ENCODE measurements at regions not wholly inside any gene's neighbourhood (a gene's known extent, or its start where the extent isn't known, plus 50 kb on each side); places are given as distances from the start of the nearest gene placed in this dataset.

- no peak for TF ChIP-seq CTCF (IDR thresholded peaks at IDR 0.05)
- WGBS, 2 donors: 40 to 52% methylated on average over 11 of the region's 11 CpGs
- no peaks in the 10 kb centered on the region for H3K36me3 ChIP-seq
- H3K9me3 ChIP-seq: no peaks in the 10 kb centered on the region
- intact Hi-C loops (cut with DNase I): no loop called here
- no peak overlapping the region for H3K4me3 ChIP-seq
- no peak overlapping the region for H3K27ac ChIP-seq
- FAIRE-seq: no peak
- ATAC-seq: no peak
- no peak for DNase-seq
- no peaks in the 10 kb centered on the region for H3K4me1 ChIP-seq
- no peaks in the 10 kb centered on the region for H3K27me3 ChIP-seq
Measured at GRCh38 chr2:129717560-129718130, 261.8 kb upstream of the RAB6C start.

DNA sequence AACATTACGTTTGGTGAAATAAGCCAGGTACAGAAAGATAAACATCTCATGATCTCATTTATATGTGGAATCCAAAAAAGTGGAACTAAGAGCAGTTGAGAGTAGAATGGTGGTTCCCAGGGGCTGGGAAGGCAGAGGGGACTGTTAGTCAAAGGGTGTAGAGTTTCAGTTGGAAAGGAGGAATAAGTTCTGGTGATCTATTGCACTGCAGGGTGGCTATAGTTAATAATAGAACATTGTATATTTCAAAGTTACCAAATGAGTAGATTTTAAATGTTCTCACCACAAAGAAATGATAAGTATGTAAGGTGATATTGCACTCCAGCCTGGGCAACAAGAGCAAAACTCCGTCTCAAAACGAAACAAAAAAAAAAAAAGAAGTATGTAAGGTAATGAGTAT is 260.1 kb upstream of the RAB6C start:
- Histone ChIP-seq H3K4me3 (no peak overlapping the region), H3K27ac (no peak overlapping the region), H3K4me1 (no peaks in the 10 kb centered on the region), H3K36me3 (no peaks in the 10 kb centered on the region), H3K9me3 (no peaks in the 10 kb centered on the region), H3K27me3 (no peaks in the 10 kb centered on the region)
- no peak for FAIRE-seq
- no peak for TF ChIP-seq CTCF (IDR thresholded peaks at IDR 0.05)
- DNase-seq: no peak
- WGBS, 2 donors: 49 to 67% methylated on average over 3 of the region's 3 CpGs
- intact Hi-C loops (cut with DNase I): no loop called here
- no peak for ATAC-seq

DNA sequence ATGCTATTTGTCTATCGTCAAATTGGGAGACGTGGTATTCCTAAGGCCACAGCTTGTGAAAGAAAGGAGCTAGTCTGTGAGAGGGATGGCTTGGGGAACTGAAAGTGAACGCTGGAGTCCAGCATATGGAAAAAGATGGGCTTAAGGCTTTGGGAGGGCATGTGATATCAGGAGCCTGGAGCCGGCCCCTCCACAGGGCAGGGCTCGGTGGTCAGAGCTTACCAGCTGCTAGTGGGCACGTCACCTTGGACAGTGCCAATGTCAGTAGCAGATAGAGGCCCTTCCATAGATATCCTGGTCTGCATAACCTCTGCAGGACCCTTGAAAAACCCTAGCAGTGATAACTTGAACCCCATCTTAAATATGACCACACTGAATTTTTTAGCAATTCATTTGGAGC is 259.1 kb upstream of the RAB6C start:
- intact Hi-C loops (cut with DNase I): no loop called here
- no peaks in the 10 kb centered on the region for H3K9me3 ChIP-seq
- H3K27ac ChIP-seq: no peak overlapping the region
- no peak for FAIRE-seq
- no peak overlapping the region for H3K4me3 ChIP-seq
- 91 to 95% methylated on average over 6 of the region's 6 CpGs for WGBS, 2 donors
- no peaks in the 10 kb centered on the region for H3K36me3 ChIP-seq
- no peak for DNase-seq
- no peaks in the 10 kb centered on the region for H3K27me3 ChIP-seq
- ATAC-seq: no peak
- no peak for TF ChIP-seq CTCF (IDR thresholded peaks at IDR 0.05)
- H3K4me1 ChIP-seq: no peaks in the 10 kb centered on the region

DNA sequence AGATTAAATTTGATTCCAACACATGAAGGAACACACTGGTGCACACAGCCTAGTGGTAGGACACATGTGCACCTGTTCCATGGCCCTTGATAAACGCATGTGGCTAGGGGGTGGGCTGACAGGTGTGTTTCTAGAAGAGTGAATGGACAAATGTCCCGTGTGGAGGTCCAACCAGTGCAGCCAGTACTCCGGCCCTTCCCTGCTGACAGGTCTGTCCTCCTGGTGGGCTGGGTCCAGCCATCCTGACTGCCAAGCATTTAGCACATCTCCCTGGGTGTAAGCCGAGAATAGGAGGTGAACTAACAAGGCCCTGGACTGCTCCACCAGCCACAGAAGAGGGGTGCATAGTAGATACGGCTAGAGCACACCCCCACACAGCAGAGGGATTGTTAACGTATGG is 258.7 kb upstream of the RAB6C start:
- no peaks in the 10 kb centered on the region for H3K9me3 ChIP-seq
- DNase-seq: no peak
- no peaks in the 10 kb centered on the region for H3K4me1 ChIP-seq
- no peaks in the 10 kb centered on the region for H3K27me3 ChIP-seq
- no peaks in the 10 kb centered on the region for H3K36me3 ChIP-seq
- WGBS, 2 donors: 72 to 80% methylated on average over 6 of the region's 6 CpGs
- FAIRE-seq: no peak
- no peak for ATAC-seq
- H3K27ac ChIP-seq: no peak overlapping the region
- TF ChIP-seq CTCF (IDR thresholded peaks at IDR 0.05): no peak
- intact Hi-C loops (cut with DNase I): no loop called here
- no peak overlapping the region for H3K4me3 ChIP-seq

GRCh38 chr2:129721236-129721635 is 258.2 kb upstream of the RAB6C start:
- no peak for TF ChIP-seq CTCF (IDR thresholded peaks at IDR 0.05)

More at GRCh38 chr2:129721236-129721635, 258.2 kb upstream of the RAB6C start:
- H3K4me1 ChIP-seq: no peaks in the 10 kb centered on the region
- H3K27me3 ChIP-seq: no peaks in the 10 kb centered on the region
- H3K36me3 ChIP-seq: no peaks in the 10 kb centered on the region
- FAIRE-seq (no peak), DNase-seq (no peak), ATAC-seq (no peak)
- H3K9me3 ChIP-seq: no peaks in the 10 kb centered on the region
- intact Hi-C loops (cut with DNase I): no loop called here
- no peak overlapping the region for H3K4me3 ChIP-seq
- 71 to 89% methylated on average over 3 of the region's 3 CpGs for WGBS, 2 donors
- H3K27ac ChIP-seq: no peak overlapping the region

Measured in pancreas (tissue), 10 donors.